Astrocyte of the hippocampus (primary cell): ENCODE measurements at regions not wholly inside any gene's neighbourhood (a gene's known extent, or its start where the extent isn't known, plus 50 kb on each side); places are given as distances from the start of the nearest gene placed in this dataset.
"Not testable (repeated sequence)": the region's sequence is repeated elsewhere in the genome, so short reads cannot be mapped to it uniquely, and the experiment has no call there.

Source experiments
- DNase-seq: peaks from one replicate; pipeline ENCODE4 v3.0.0; 2011; ENCODE audit warnings: low read depth, low spot score

- DNase-seq = peak; percentile 40
Measured at GRCh38 chr5:111635151-111635902, 121.7 kb downstream of the NREP start.

- no peak for DNase-seq
Measured at GRCh38 chr5:111631328-111631727, 119.0 kb upstream of the STARD4 start.

- DNase-seq = no peak
Measured at GRCh38 chr5:111628901-111629300, 116.6 kb upstream of the STARD4 start.

- no peak for DNase-seq
Measured at GRCh38 chr5:111627862-111628261, 115.5 kb upstream of the STARD4 start.

- no peak for DNase-seq
Measured at GRCh38 chr5:111626473-111627148, 114.3 kb upstream of the STARD4 start.

- DNase-seq = no peak
Measured at GRCh38 chr5:111618623-111619271, 106.4 kb upstream of the STARD4 start.

- DNase-seq = no peak
Measured at GRCh38 chr5:111615054-111615453, 102.7 kb upstream of the STARD4 start.

GRCh38 chr5:111612013-111612630, 99.8 kb upstream of the STARD4 start:
- DNase-seq = not testable (repeated sequence)

- DNase-seq = no peak
Measured at GRCh38 chr5:111606194-111606593, 93.9 kb upstream of the STARD4 start.

- peak; percentile 30 for DNase-seq
Measured at GRCh38 chr5:111603446-111603827, 91.1 kb upstream of the STARD4 start.

GRCh38 chr5:111602817-111603445, 90.6 kb upstream of the STARD4 start:
- no peak for DNase-seq

- no peak for DNase-seq
Measured at GRCh38 chr5:111598996-111599395, 86.7 kb upstream of the STARD4 start.

GRCh38 chr5:111597491-111597890, 85.2 kb upstream of the STARD4 start:
- no peak for DNase-seq

GRCh38 chr5:111596705-111597104, 84.4 kb upstream of the STARD4 start:
- DNase-seq = no peak

GRCh38 chr5:111595425-111595824, 83.1 kb upstream of the STARD4 start:
- no peak for DNase-seq

GRCh38 chr5:111589316-111589715, 77.0 kb upstream of the STARD4 start:
- no peak for DNase-seq

GRCh38 chr5:111587728-111588127, 75.4 kb upstream of the STARD4 start:
- DNase-seq = no peak

GRCh38 chr5:111585946-111586345, 73.6 kb upstream of the STARD4 start:
- DNase-seq = no peak

- DNase-seq = peak; percentile 18
Measured at GRCh38 chr5:111585291-111585690, 73.0 kb upstream of the STARD4 start.

GRCh38 chr5:111584651-111585050, 72.3 kb upstream of the STARD4 start:
- peak; percentile 31 for DNase-seq

- DNase-seq = no peak
Measured at GRCh38 chr5:111583758-111584203, 71.4 kb upstream of the STARD4 start.
